Breast epithelium (tissue), 4 donors: ENCODE measurements at regions not wholly inside any gene's neighbourhood (a gene's known extent, or its start where the extent isn't known, plus 50 kb on each side); places are given as distances from the start of the nearest gene placed in this dataset.

Source experiments
- DNase-seq, 2 donors: peaks; one replicate each; pipeline ENCODE4 v3.0.0-alpha.2; 2019; ENCODE audit warnings: low spot score in 2 of 2
- H3K27ac ChIP-seq, 2 donors: fragments of 200-600 bp; sonication (generic) in 1 of 2; one replicate each; pipeline ENCODE4 v1.5.1; 2016 to 2019; ENCODE audit warnings: mild to moderate bottlenecking in 1 of 2
- H3K27me3 ChIP-seq, 2 donors: fragments of 200-600 bp; sonication (generic) in 1 of 2; one replicate each; pipeline versions ENCODE4 v1.5.1 to v1.6.0; 2017 to 2019; ENCODE audit warnings: control low read depth in 1 of 2, mild to moderate bottlenecking in 1 of 2
- H3K36me3 ChIP-seq: fragments of 200-600 bp; one replicate; pipeline ENCODE4 v1.5.1; 2019
- H3K4me1 ChIP-seq, 2 donors: fragments of 200-600 bp; sonication (generic); one replicate each; pipeline ENCODE4 v1.5.1; 2016 to 2019; ENCODE audit warnings: control low read depth in 1 of 2
- H3K4me3 ChIP-seq, 3 donors: fragments of 200-600 bp; sonication (generic); 1 replicate in 2 of 3; 2 replicates in 1 of 3; pipeline ENCODE4 v1.5.1; 2016 to 2019; ENCODE audit warnings: mild to moderate bottlenecking in 3 of 3, moderate library complexity in 2 of 3
- H3K9me3 ChIP-seq, 2 donors: fragments of 200-600 bp; sonication (generic) in 1 of 2; one replicate each; pipeline ENCODE4 v1.5.1; 2016 to 2019; ENCODE audit warnings: control low read depth in 1 of 2
- CTCF ChIP-seq, 3 donors: fragments of 450-650 bp; IDR thresholded peaks; one replicate each; pipeline ENCODE4 v1.5.1; 2016 to 2017; ENCODE audit warnings: antibody characterized with exemption in 3 of 3, mild to moderate bottlenecking in 3 of 3, moderate library complexity in 3 of 3
- POLR2A ChIP-seq: fragments of 450-650 bp; IDR thresholded peaks from one replicate; pipeline ENCODE4 v1.6.1; 2016; ENCODE audit warnings: antibody characterized with exemption, mild to moderate bottlenecking, moderate library complexity
- POLR2AphosphoS5 ChIP-seq, 3 donors: sonication (generic); formaldehyde crosslinking; IDR thresholded peaks; one replicate each; pipeline ENCODE4 v1.6.1; 2017; ENCODE audit warnings: antibody characterized with exemption in 3 of 3
- intact Hi-C: fragments of 100-400 bp; cut with DNase I; formaldehyde crosslinking; loops from one replicate; pipeline ENCODE4 v1.15.1; 2023; ENCODE audit warnings: low total_unique reads

GRCh38 chr4:124851741-124852140 is 139.2 kb upstream of the ANKRD50 start:
- H3K4me1 ChIP-seq, result no peaks in the 10 kb centered on the region
- DNase-seq, result no peak
- no peaks in the 10 kb centered on the region for H3K9me3 ChIP-seq
- TF ChIP-seq CTCF (IDR thresholded peaks at IDR 0.05) (no peak), POLR2A (no peak), POLR2AphosphoS5 (IDR thresholded peaks at IDR 0.05) (no peak)
- H3K27me3 ChIP-seq, result no peaks in the 10 kb centered on the region
- H3K27ac ChIP-seq, result no peak overlapping the region
- H3K4me3 ChIP-seq, result no peak overlapping the region
- intact Hi-C loops, result no loop called here
- H3K36me3 ChIP-seq, result no peaks in the 10 kb centered on the region

- Histone ChIP-seq H3K4me1 (no peaks in the 10 kb centered on the region), H3K36me3 (no peaks in the 10 kb centered on the region), H3K9me3 (peaks cover 0 to 6% of the 10 kb centered on the region in 2 donors), H3K4me3 (no peak overlapping the region), H3K27me3 (no peaks in the 10 kb centered on the region), H3K27ac (no peak overlapping the region)
- DNase-seq, result no peak
- TF ChIP-seq POLR2A, result no peak
- TF ChIP-seq POLR2AphosphoS5 (IDR thresholded peaks at IDR 0.05), result no peak
- no peak for TF ChIP-seq CTCF (IDR thresholded peaks at IDR 0.05)
- intact Hi-C loops, result no loop called here
Observed at GRCh38 chr4:124846306-124846705, 133.8 kb upstream of the ANKRD50 start.

- DNase-seq, result no peak
- Histone ChIP-seq H3K27me3 (no peaks in the 10 kb centered on the region), H3K27ac (no peak overlapping the region), H3K9me3 (peaks cover 15 to 27% of the 10 kb centered on the region in 2 donors), H3K4me3 (no peak overlapping the region), H3K36me3 (no peaks in the 10 kb centered on the region), H3K4me1 (no peaks in the 10 kb centered on the region)
- intact Hi-C loops, result no loop called here
- TF ChIP-seq POLR2A (no peak), POLR2AphosphoS5 (IDR thresholded peaks at IDR 0.05) (no peak), CTCF (IDR thresholded peaks at IDR 0.05) (no peak)
Observed at GRCh38 chr4:124839786-124840390, 127.4 kb upstream of the ANKRD50 start.

- H3K27me3 ChIP-seq, result no peaks in the 10 kb centered on the region
- no peak for TF ChIP-seq CTCF (IDR thresholded peaks at IDR 0.05)
- no peak for TF ChIP-seq POLR2AphosphoS5 (IDR thresholded peaks at IDR 0.05)
- TF ChIP-seq POLR2A, result no peak
- H3K9me3 ChIP-seq, result peaks cover 5% of the 10 kb centered on the region in 2 donors
- intact Hi-C loops, result no loop called here
- no peaks in the 10 kb centered on the region for H3K4me1 ChIP-seq
- no peak for DNase-seq
- H3K27ac ChIP-seq, result no peak overlapping the region
- H3K36me3 ChIP-seq, result no peaks in the 10 kb centered on the region
- H3K4me3 ChIP-seq, result no peak overlapping the region
Observed at GRCh38 chr4:124833831-124834505, 121.4 kb upstream of the ANKRD50 start.

- no peaks in the 10 kb centered on the region for H3K36me3 ChIP-seq
- intact Hi-C loops, result no loop called here
- TF ChIP-seq CTCF (IDR thresholded peaks at IDR 0.05) (no peak), POLR2AphosphoS5 (IDR thresholded peaks at IDR 0.05) (no peak)
Observed at GRCh38 chr4:124828382-124828781, 115.8 kb upstream of the ANKRD50 start.

More at GRCh38 chr4:124828382-124828781, 115.8 kb upstream of the ANKRD50 start:
- DNase-seq, result no peak
- Histone ChIP-seq H3K27ac (no peak overlapping the region), H3K4me3 (no peak overlapping the region), H3K9me3 (no peaks in the 10 kb centered on the region), H3K4me1 (no peaks in the 10 kb centered on the region), H3K27me3 (no peaks in the 10 kb centered on the region)
